ENCODE measurements at regions not wholly inside any gene's neighbourhood (a gene's known extent, or its start where the extent isn't known, plus 50 kb on each side); places are given as distances from the start of the nearest gene placed in this dataset.

- H4K20me1 ChIP-seq (ENCODE audit: control insufficient read depth, insufficient read depth, low read depth, low read length) = no peaks in the 10 kb centered on the region
- no peaks in the 10 kb centered on the region for H3K27me3 ChIP-seq (ENCODE audit: control insufficient read depth, low read length)
- no peak overlapping the region for H3K27ac ChIP-seq (ENCODE audit: low read depth, low read length)
- H3K9me3 ChIP-seq (ENCODE audit: control insufficient read depth, insufficient read depth, low read length) = no peaks in the 10 kb centered on the region; the same call in 1 of the 2 replicates
- H3K79me2 ChIP-seq (ENCODE audit: control insufficient read depth, low read length) = no peaks in the 10 kb centered on the region
- H3K36me3 ChIP-seq (ENCODE audit: control insufficient read depth, low read length) = no peaks in the 10 kb centered on the region
- H3K4me1 ChIP-seq (ENCODE audit: control insufficient read depth, low read length) = no peaks in the 10 kb centered on the region
- no peak overlapping the region for H3K4me3 ChIP-seq (ENCODE audit: low read length)
- no peak overlapping the region for H3K4me2 ChIP-seq (ENCODE audit: low read length)
- TF ChIP-seq CTCF (IDR thresholded peaks at IDR 0.05; ENCODE audit: low read depth, low read length, poor library complexity, severe bottlenecking) (no peak), EZH2phosphoT487 (IDR thresholded peaks at IDR 0.05; ENCODE audit: borderline replicate concordance, low read length) (no peak)
- no peaks in the 10 kb centered on the region for H3K9me2 ChIP-seq (replicated peaks; ENCODE audit: control insufficient read depth, low read length)
- no peaks in the 10 kb centered on the region for H3F3A ChIP-seq (ENCODE audit: control insufficient read depth, insufficient read depth)
These were observed 2181.4 kb upstream of the PIK3C3 start for GRCh38 chr18:39773646-39774045.

DNA sequence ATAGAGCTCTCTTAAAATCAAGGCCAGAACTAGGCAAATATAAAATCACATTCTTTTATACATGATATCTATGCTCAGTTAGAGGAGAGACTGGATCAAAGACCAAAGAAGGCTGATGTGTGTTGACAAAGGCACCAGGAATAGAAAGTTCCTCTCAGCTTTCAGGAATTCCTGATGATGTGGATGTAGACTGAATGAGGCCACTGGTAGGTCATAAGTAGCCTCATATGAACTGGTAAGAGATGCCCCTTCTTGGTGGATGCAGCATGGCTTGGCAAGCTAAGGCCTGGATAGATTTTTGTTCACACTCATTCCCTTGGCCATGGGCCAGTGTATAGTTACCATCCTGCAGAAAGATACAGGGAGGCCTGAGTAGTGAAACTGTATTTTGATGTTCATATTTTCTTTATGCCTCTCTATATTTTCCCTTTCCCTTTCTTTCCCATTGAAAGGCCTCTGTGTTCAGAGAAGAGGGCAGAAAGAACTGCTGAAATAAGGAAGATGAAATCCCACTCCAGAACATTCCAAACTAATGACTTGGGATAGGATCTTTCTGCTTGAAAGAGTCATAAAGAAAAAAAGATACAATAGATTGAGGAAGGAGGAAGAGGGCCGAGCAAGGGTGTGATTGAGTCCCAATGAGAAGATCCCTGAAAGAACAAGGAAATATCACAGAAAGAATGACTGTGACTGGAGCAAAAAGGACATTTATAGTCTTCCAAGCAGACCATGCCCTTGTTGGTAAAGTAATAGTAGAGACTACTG is 2182.7 kb upstream of the PIK3C3 start:
- no peaks in the 10 kb centered on the region for H4K20me1 ChIP-seq (ENCODE audit: control insufficient read depth, insufficient read depth, low read depth, low read length)
- H3K27me3 ChIP-seq (ENCODE audit: control insufficient read depth, low read length) = no peaks in the 10 kb centered on the region
- H3K9me3 ChIP-seq (ENCODE audit: control insufficient read depth, insufficient read depth, low read length) = no peaks in the 10 kb centered on the region; the same call in 1 of the 2 replicates
- H3K27ac ChIP-seq (ENCODE audit: low read depth, low read length) = no peak overlapping the region
- H3K36me3 ChIP-seq (ENCODE audit: control insufficient read depth, low read length) = no peaks in the 10 kb centered on the region
- no peaks in the 10 kb centered on the region for H3K79me2 ChIP-seq (ENCODE audit: control insufficient read depth, low read length)
- no peak overlapping the region for H3K4me2 ChIP-seq (ENCODE audit: low read length)
- no peak overlapping the region for H3K4me3 ChIP-seq (ENCODE audit: low read length)
- TF ChIP-seq EZH2phosphoT487 (IDR thresholded peaks at IDR 0.05; ENCODE audit: borderline replicate concordance, low read length) (no peak), CTCF (IDR thresholded peaks at IDR 0.05; ENCODE audit: low read depth, low read length, poor library complexity, severe bottlenecking) (no peak)
- H3K4me1 ChIP-seq (ENCODE audit: control insufficient read depth, low read length) = no peaks in the 10 kb centered on the region
- no peaks in the 10 kb centered on the region for H3F3A ChIP-seq (ENCODE audit: control insufficient read depth, insufficient read depth)
- H3K9me2 ChIP-seq (replicated peaks; ENCODE audit: control insufficient read depth, low read length) = no peaks in the 10 kb centered on the region

DNA sequence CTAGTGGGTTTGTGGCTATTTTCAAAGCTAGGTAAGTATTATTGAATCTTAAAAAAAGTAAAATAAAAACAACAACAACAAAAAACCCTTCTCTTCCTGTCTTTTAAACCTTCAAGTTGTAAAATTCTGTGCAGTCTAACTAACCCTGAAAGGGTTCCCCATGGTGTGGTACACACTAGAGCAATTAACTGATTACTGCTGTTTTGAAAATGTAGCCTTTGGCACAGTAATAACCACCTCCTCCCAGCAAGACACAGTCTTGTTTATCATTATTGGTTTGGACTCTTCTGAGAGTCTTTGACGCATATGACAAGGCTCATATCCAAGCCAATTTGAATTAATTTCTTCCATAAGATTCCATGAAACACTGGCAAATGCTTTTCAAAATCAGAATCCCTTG is 2184.6 kb upstream of the PIK3C3 start:
- Histone ChIP-seq H3K36me3 (ENCODE audit: control insufficient read depth, low read length) (no peaks in the 10 kb centered on the region), H3K27ac (ENCODE audit: low read depth, low read length) (no peak overlapping the region), H4K20me1 (ENCODE audit: control insufficient read depth, insufficient read depth, low read depth, low read length) (no peaks in the 10 kb centered on the region), H3K27me3 (ENCODE audit: control insufficient read depth, low read length) (no peaks in the 10 kb centered on the region), H3K9me2 (replicated peaks; ENCODE audit: control insufficient read depth, low read length) (no peaks in the 10 kb centered on the region), H3K9me3 (ENCODE audit: control insufficient read depth, insufficient read depth, low read length) (no peaks in the 10 kb centered on the region; the same call in 1 of the 2 replicates), H3K4me3 (ENCODE audit: low read length) (no peak overlapping the region), H3K4me1 (ENCODE audit: control insufficient read depth, low read length) (no peaks in the 10 kb centered on the region), H3K4me2 (ENCODE audit: low read length) (no peak overlapping the region), H3F3A (ENCODE audit: control insufficient read depth, insufficient read depth) (no peaks in the 10 kb centered on the region), H3K79me2 (ENCODE audit: control insufficient read depth, low read length) (no peaks in the 10 kb centered on the region)
- TF ChIP-seq EZH2phosphoT487 (IDR thresholded peaks at IDR 0.05; ENCODE audit: borderline replicate concordance, low read length) (no peak), CTCF (IDR thresholded peaks at IDR 0.05; ENCODE audit: low read depth, low read length, poor library complexity, severe bottlenecking) (no peak)

All from DOHH2 (cell line).